ENCODE measurements at regions not wholly inside any gene's neighbourhood (a gene's known extent, or its start where the extent isn't known, plus 50 kb on each side); places are given as distances from the start of the nearest gene placed in this dataset.
"Not testable (repeated sequence)": the region's sequence is repeated elsewhere in the genome, so short reads cannot be mapped to it uniquely, and the experiment has no call there.

DNA sequence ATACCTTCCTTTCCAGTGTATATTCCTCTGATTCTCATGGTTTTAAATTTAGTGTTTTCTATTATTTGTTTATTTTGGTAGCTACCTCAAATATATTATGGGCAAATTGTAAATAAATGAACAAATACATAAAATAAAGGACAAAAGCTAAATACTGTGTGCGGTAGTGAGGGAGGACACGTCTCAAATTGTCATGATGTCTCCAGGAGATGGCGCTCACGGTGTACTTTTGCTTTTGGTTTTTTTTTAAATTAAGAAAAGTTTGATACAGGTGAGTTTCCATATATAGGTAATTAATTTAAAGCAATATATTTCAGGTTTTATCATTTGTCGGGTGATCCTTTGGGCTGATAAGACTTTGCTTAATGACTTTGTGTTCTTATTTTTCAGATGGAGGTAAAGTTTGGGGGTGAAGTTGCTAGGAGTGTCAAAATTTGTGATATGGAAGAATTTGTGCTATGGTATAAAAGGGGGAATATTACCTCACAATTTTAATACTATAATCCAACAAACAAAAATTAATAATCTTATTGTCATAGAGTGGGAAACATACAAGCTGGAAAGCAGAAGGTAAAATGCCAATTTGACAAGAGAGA, 68.4 kb upstream of the TMEM229A start:
- no peaks in the 10 kb centered on the region for H3K79me2 ChIP-seq (ENCODE audit: insufficient read depth, low read length)
- no peak overlapping the region for H3K27ac ChIP-seq (ENCODE audit: low read depth, low read length)
- no peaks in the 10 kb centered on the region for H3K36me3 ChIP-seq (ENCODE audit: low read length)
- no peak overlapping the region for H3K9ac ChIP-seq (ENCODE audit: low read length)
- TF ChIP-seq EZH2phosphoT487 (conservative IDR thresholded peaks at IDR 0.05; ENCODE audit: low read length): no peak
- TF ChIP-seq, protein P1, sequence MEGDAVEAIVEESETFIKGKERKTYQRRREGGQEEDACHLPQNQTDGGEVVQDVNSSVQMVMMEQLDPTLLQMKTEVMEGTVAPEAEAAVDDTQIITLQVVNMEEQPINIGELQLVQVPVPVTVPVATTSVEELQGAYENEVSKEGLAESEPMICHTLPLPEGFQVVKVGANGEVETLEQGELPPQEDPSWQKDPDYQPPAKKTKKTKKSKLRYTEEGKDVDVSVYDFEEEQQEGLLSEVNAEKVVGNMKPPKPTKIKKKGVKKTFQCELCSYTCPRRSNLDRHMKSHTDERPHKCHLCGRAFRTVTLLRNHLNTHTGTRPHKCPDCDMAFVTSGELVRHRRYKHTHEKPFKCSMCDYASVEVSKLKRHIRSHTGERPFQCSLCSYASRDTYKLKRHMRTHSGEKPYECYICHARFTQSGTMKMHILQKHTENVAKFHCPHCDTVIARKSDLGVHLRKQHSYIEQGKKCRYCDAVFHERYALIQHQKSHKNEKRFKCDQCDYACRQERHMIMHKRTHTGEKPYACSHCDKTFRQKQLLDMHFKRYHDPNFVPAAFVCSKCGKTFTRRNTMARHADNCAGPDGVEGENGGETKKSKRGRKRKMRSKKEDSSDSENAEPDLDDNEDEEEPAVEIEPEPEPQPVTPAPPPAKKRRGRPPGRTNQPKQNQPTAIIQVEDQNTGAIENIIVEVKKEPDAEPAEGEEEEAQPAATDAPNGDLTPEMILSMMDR (IDR thresholded peaks at IDR 0.05; ENCODE audit: insufficient read depth, low read length, poor library complexity, severe bottlenecking): peak; percentile 52
- no peaks in the 10 kb centered on the region for H3K27me3 ChIP-seq (ENCODE audit: low read length)
- H3K9me3 ChIP-seq (ENCODE audit: insufficient read depth, low read length): no peaks in the 10 kb centered on the region
- no peaks in the 10 kb centered on the region for H4K20me1 ChIP-seq (ENCODE audit: low read depth, low read length)
- H3K9me2 ChIP-seq (replicated peaks; ENCODE audit: insufficient read depth, low read length): no peaks in the 10 kb centered on the region
- no peak overlapping the region for H3K4me3 ChIP-seq (ENCODE audit: insufficient read depth, low read length, poor library complexity, severe bottlenecking)
- H3K4me2 ChIP-seq (ENCODE audit: low read depth, low read length, poor library complexity, severe bottlenecking): no peak overlapping the region
- no peak overlapping the region for H2AFZ ChIP-seq (ENCODE audit: low read depth, low read length, severe bottlenecking)
- no peaks in the 10 kb centered on the region for H3F3A ChIP-seq (ENCODE audit: insufficient read depth)

DNA sequence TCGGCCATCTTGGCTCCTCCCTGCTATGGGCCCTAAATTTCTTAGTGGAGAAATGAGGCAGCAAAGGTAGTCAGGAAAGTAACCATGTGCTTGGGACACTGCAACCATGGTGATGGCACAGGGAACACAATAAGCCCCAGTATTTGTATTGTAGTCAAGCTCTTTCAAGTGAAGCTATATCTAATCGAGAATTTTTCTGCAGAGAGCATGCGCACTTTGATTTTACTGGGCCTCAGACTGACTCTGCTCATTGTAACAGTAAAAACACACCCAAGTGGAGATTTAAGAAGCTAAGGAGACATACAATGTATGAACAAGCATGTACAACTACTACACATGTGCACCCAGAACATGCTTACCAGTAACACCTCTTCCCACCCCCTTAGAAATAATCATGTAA, 67.3 kb upstream of the TMEM229A start:
- Histone ChIP-seq H3K4me3 (ENCODE audit: insufficient read depth, low read length, poor library complexity, severe bottlenecking) (no peak overlapping the region), H2AFZ (ENCODE audit: low read depth, low read length, severe bottlenecking) (no peak overlapping the region), H3K79me2 (ENCODE audit: insufficient read depth, low read length) (no peaks in the 10 kb centered on the region), H3K9ac (ENCODE audit: low read length) (no peak overlapping the region), H4K20me1 (ENCODE audit: low read depth, low read length) (no peaks in the 10 kb centered on the region), H3K36me3 (ENCODE audit: low read length) (no peaks in the 10 kb centered on the region), H3K27ac (ENCODE audit: low read depth, low read length) (no peak overlapping the region), H3K9me2 (replicated peaks; ENCODE audit: insufficient read depth, low read length) (no peaks in the 10 kb centered on the region), H3K27me3 (ENCODE audit: low read length) (no peaks in the 10 kb centered on the region), H3F3A (ENCODE audit: insufficient read depth) (no peaks in the 10 kb centered on the region), H3K4me2 (ENCODE audit: low read depth, low read length, poor library complexity, severe bottlenecking) (no peak overlapping the region), H3K9me3 (ENCODE audit: insufficient read depth, low read length) (no peaks in the 10 kb centered on the region)
- no peak for TF ChIP-seq EZH2phosphoT487 (conservative IDR thresholded peaks at IDR 0.05; ENCODE audit: low read length)
- TF ChIP-seq, protein P1 (IDR thresholded peaks at IDR 0.05; ENCODE audit: insufficient read depth, low read length, poor library complexity, severe bottlenecking): no peak

DNA sequence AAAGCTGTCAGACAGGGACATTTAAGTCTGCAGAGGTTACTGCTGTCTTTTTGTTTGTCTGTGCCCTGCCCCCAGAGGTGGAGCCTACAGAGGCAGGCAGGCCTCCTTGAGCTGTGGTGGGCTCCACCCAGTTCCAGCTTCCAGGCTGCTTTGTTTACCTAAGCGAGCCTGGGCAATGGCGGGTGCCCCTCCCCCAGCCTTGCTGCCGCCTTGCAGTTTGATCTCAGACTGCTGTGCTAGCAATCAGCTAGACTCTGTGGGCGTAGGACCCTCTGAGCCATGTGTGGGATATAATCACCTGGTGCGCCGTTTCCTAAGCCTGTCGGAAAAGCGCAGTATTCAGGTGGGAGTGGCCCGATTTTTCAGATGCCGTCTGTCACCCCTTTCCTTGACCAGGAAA, 66.7 kb upstream of the TMEM229A start:
- H3K9ac ChIP-seq (ENCODE audit: low read length); H4K20me1 ChIP-seq (ENCODE audit: low read depth, low read length); H3K4me3 ChIP-seq (ENCODE audit: insufficient read depth, low read length, poor library complexity, severe bottlenecking); H3F3A ChIP-seq (ENCODE audit: insufficient read depth); H3K79me2 ChIP-seq (ENCODE audit: insufficient read depth, low read length); H3K4me2 ChIP-seq (ENCODE audit: low read depth, low read length, poor library complexity, severe bottlenecking); H3K9me2 ChIP-seq (replicated peaks; ENCODE audit: insufficient read depth, low read length); H3K27ac ChIP-seq (ENCODE audit: low read depth, low read length); H2AFZ ChIP-seq (ENCODE audit: low read depth, low read length, severe bottlenecking); H3K36me3 ChIP-seq (ENCODE audit: low read length); H3K9me3 ChIP-seq (ENCODE audit: insufficient read depth, low read length); H3K27me3 ChIP-seq (ENCODE audit: low read length): not testable (repeated sequence)

DNA sequence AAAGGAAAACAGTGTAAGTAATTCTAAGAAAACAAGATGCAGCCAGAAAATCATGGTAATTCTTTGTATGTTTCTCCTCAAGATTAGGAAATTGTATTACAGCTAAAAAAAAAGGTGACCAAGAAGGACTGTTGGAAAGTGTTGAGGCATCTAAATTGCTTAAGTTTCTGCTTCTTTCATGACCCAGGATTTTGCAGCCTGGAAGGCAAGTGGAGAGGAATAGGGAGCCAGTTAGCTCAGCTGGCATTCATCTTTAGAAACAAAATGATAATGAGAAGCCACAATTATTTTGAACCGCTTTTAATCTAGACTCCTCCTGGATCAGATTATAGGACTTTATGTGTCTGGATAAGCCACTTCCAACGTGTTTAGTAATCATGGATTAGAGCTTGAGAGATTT, 56.8 kb upstream of the TMEM229A start:
- Histone ChIP-seq H3K9ac (ENCODE audit: low read length) (no peak overlapping the region), H3K9me3 (ENCODE audit: insufficient read depth, low read length) (no peaks in the 10 kb centered on the region), H3K27ac (ENCODE audit: low read depth, low read length) (no peak overlapping the region), H3F3A (ENCODE audit: insufficient read depth) (no peaks in the 10 kb centered on the region), H3K9me2 (replicated peaks; ENCODE audit: insufficient read depth, low read length) (no peaks in the 10 kb centered on the region), H3K4me3 (ENCODE audit: insufficient read depth, low read length, poor library complexity, severe bottlenecking) (no peak overlapping the region), H3K27me3 (ENCODE audit: low read length) (no peaks in the 10 kb centered on the region), H3K4me2 (ENCODE audit: low read depth, low read length, poor library complexity, severe bottlenecking) (no peak overlapping the region), H2AFZ (ENCODE audit: low read depth, low read length, severe bottlenecking) (no peak overlapping the region), H3K36me3 (ENCODE audit: low read length) (no peaks in the 10 kb centered on the region), H4K20me1 (ENCODE audit: low read depth, low read length) (no peaks in the 10 kb centered on the region), H3K79me2 (ENCODE audit: insufficient read depth, low read length) (no peaks in the 10 kb centered on the region)
- no peak for TF ChIP-seq EZH2phosphoT487 (conservative IDR thresholded peaks at IDR 0.05; ENCODE audit: low read length)
- TF ChIP-seq, protein P1 (IDR thresholded peaks at IDR 0.05; ENCODE audit: insufficient read depth, low read length, poor library complexity, severe bottlenecking): no peak

All from SU-DHL-6 (cell line).